ENCODE measurements at regions not wholly inside any gene's neighbourhood (a gene's known extent, or its start where the extent isn't known, plus 50 kb on each side); places are given as distances from the start of the nearest gene placed in this dataset.

DNA sequence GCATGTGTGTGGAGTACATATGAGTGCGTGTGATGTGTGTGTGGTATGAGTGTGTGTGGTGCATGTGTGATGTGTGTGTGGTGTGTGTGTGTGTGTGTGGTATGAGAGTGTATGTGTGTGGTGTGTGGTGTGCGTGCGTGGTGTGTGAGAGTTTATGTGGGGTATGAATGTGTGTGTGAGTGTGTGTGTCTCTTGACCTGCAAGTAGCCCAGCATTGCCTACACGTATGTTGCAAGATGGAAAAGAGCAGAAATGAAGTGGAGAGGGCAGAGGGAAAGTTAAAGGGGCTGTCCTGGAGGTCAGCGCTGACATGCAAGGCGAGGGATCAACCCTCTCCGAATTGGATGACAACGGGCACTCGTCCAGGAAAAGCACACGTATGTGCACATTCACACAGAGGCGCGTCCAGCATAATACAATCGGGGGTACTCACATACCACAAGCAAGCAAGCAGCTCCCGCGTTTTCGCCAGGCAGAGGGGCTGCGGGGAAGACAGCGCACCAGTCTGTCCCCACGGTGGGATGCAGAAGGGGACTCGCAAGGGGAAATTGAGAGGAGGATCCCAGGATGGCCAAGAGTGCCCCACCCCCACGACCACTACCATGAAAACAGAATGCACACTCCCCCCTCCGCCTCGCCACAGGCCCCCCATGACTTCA lies 174.5 kb upstream of the AFDN start:
- Histone ChIP-seq H3K36me3 (ENCODE audit: control insufficient read depth, insufficient read depth, low read length) (no peaks in the 10 kb centered on the region), H2BK5ac (ENCODE audit: low read depth, low read length, poor library complexity, severe bottlenecking) (peak overlapping the region; percentile 92), H2BK20ac (ENCODE audit: low read depth, low read length) (no peak overlapping the region), H3K79me1 (ENCODE audit: low read depth in 1 of 2, low read length in 2 of 2) (no peaks in the 10 kb centered on the region), H2BK15ac (ENCODE audit: low read depth, low read length) (no peak overlapping the region), H3K9me1 (ENCODE audit: insufficient read depth, low read length) (no peaks in the 10 kb centered on the region), H3K18ac (ENCODE audit: low read depth, low read length) (no peak overlapping the region), H4K8ac (ENCODE audit: low read depth in 2 of 2, low read length in 2 of 2) (no peak overlapping the region), H3K56ac (ENCODE audit: extremely low read depth, insufficient read depth, low read length) (no peak overlapping the region), H3K9ac (ENCODE audit: low read depth, low read length) (no peak overlapping the region), H3K4me3 (ENCODE audit: insufficient read depth, low read depth, low read length) (no peak overlapping the region), H4K5ac (ENCODE audit: low read depth, low read length) (no peak overlapping the region), H3K4ac (ENCODE audit: low read depth, low read length) (no peak overlapping the region), H2AK9ac (replicated peaks; ENCODE audit: low read depth, low read length, poor library complexity) (peak overlapping the region; percentile 65), H3K23ac (ENCODE audit: low read depth, low read length) (no peak overlapping the region), H4K20me1 (ENCODE audit: insufficient read depth, low read length) (no peaks in the 10 kb centered on the region), H3K9me3 (ENCODE audit: control insufficient read depth, insufficient read depth, low read length) (peaks cover 57% of the 10 kb centered on the region), H3K14ac (replicated peaks; ENCODE audit: low read depth, low read length) (no peak overlapping the region), H2AFZ (replicated peaks; ENCODE audit: low read length, poor library complexity) (peak overlapping the region; percentile 21), H3K4me2 (ENCODE audit: low read depth, low read length) (no peak overlapping the region), H4K91ac (ENCODE audit: insufficient read depth, low read depth, low read length) (no peak overlapping the region), H3K27me3 (ENCODE audit: control insufficient read depth, insufficient read depth, low read length) (no peaks in the 10 kb centered on the region), H2BK120ac (ENCODE audit: low read depth, low read length) (no peak overlapping the region), H2AK5ac (ENCODE audit: low read depth, low read length) (no peak overlapping the region), H3K4me1 (ENCODE audit: control insufficient read depth, insufficient read depth, low read length) (no peaks in the 10 kb centered on the region), H3K27ac (ENCODE audit: insufficient read depth, low read length) (no peak overlapping the region)
- in situ Hi-C loops (cut with MboI; ENCODE audit: low sequenced_read_pairs) (no loop called here), intact Hi-C loops (cut with micrococcal nuclease) (no loop called here), dilution Hi-C loops (cut with HindIII; ENCODE audit: low sequenced_read_pairs, unreplicated experiment) (no loop called here)
- ATAC-seq (ENCODE audit: low read depth) (no peak), DNase-seq (no peak)
- no peak for TF ChIP-seq RFX5 (IDR thresholded peaks at IDR 0.05; ENCODE audit: low read depth, low read length)
- no peak for TF ChIP-seq MAFK (IDR thresholded peaks at IDR 0.05; ENCODE audit: low read depth, low read length)
- TF ChIP-seq CTCF (conservative IDR thresholded peaks at IDR 0.05; ENCODE audit: low read depth, low read length) = no peak
- no peak for TF ChIP-seq MAZ (IDR thresholded peaks at IDR 0.05; ENCODE audit: borderline replicate concordance, low read depth, low read length)
- TF ChIP-seq RAD21 (IDR thresholded peaks at IDR 0.05; ENCODE audit: low read length) = no peak
- no peak for TF ChIP-seq CHD1 (IDR thresholded peaks at IDR 0.05; ENCODE audit: low read depth, low read length)
- TF ChIP-seq CEBPB (IDR thresholded peaks at IDR 0.05; ENCODE audit: low read depth, low read length) = no peak
- no peak for TF ChIP-seq POLR2A (IDR thresholded peaks at IDR 0.05; ENCODE audit: low read depth, low read length)
- TF ChIP-seq SMC3 (IDR thresholded peaks at IDR 0.05; ENCODE audit: low read depth, low read length) = no peak
- TF ChIP-seq BHLHE40 (IDR thresholded peaks at IDR 0.05; ENCODE audit: low read depth, low read length) = no peak
- TF ChIP-seq, protein P1, sequence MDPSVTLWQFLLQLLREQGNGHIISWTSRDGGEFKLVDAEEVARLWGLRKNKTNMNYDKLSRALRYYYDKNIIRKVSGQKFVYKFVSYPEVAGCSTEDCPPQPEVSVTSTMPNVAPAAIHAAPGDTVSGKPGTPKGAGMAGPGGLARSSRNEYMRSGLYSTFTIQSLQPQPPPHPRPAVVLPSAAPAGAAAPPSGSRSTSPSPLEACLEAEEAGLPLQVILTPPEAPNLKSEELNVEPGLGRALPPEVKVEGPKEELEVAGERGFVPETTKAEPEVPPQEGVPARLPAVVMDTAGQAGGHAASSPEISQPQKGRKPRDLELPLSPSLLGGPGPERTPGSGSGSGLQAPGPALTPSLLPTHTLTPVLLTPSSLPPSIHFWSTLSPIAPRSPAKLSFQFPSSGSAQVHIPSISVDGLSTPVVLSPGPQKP (IDR thresholded peaks at IDR 0.05; ENCODE audit: borderline replicate concordance, low read depth, low read length) = no peak
- TF ChIP-seq, protein P2, sequence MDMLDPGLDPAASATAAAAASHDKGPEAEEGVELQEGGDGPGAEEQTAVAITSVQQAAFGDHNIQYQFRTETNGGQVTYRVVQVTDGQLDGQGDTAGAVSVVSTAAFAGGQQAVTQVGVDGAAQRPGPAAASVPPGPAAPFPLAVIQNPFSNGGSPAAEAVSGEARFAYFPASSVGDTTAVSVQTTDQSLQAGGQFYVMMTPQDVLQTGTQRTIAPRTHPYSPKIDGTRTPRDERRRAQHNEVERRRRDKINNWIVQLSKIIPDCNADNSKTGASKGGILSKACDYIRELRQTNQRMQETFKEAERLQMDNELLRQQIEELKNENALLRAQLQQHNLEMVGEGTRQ (IDR thresholded peaks at IDR 0.05; ENCODE audit: low read depth, low read length) = no peak
- ChIA-PET POLR2A (ENCODE audit: unreplicated experiment) (no interaction called here), CTCF (no interaction called here)
- 66% methylated on average over 7 of the region's 23 CpGs; no CpG with 5 or more reads in 1 of the 2 experiments for WGBS, 2 experiments (ENCODE audit: extremely low coverage in 2 of 2, insufficient read length in 1 of 2)
- no TSS peak for BruUV-seq (replicated peaks)

Measured in IMR-90 (cell line).